ENCODE measurements at regions not wholly inside any gene's neighbourhood (a gene's known extent, or its start where the extent isn't known, plus 50 kb on each side); places are given as distances from the start of the nearest gene placed in this dataset.
"Not testable (repeated sequence)": the region's sequence is repeated elsewhere in the genome, so short reads cannot be mapped to it uniquely, and the experiment has no call there.

- no peak for DNase-seq
Observed at GRCh38 chr7:68733219-68734153, 864.8 kb upstream of the AUTS2 start.

GRCh38 chr7:68734431-68734830 lies 863.8 kb upstream of the AUTS2 start:
- no peak for DNase-seq

- no peak for DNase-seq
Observed at GRCh38 chr7:68739306-68739705, 859.0 kb upstream of the AUTS2 start.

- DNase-seq = no peak
Observed at GRCh38 chr7:68744036-68744435, 854.2 kb upstream of the AUTS2 start.

- DNase-seq = no peak
Observed at GRCh38 chr7:68748934-68749900, 849.1 kb upstream of the AUTS2 start.

- no peak for DNase-seq
Observed at GRCh38 chr7:68752485-68753178, 845.6 kb upstream of the AUTS2 start.

- no peak for DNase-seq
Observed at GRCh38 chr7:68754414-68754813, 843.9 kb upstream of the AUTS2 start.

- DNase-seq = no peak
Observed at GRCh38 chr7:68756986-68757495, 841.2 kb upstream of the AUTS2 start.

- DNase-seq = no peak
Observed at GRCh38 chr7:68760556-68760955, 837.7 kb upstream of the AUTS2 start.

- DNase-seq = no peak
Observed at GRCh38 chr7:68767462-68767861, 830.8 kb upstream of the AUTS2 start.

- DNase-seq = no peak
Observed at GRCh38 chr7:68770649-68771048, 827.6 kb upstream of the AUTS2 start.

GRCh38 chr7:68776326-68776725 lies 821.9 kb upstream of the AUTS2 start:
- DNase-seq = no peak

- no peak for DNase-seq
Observed at GRCh38 chr7:68783684-68784083, 814.6 kb upstream of the AUTS2 start.

GRCh38 chr7:68785036-68785435 lies 813.2 kb upstream of the AUTS2 start:
- DNase-seq = no peak

- DNase-seq = no peak
Observed at GRCh38 chr7:68787566-68787965, 810.7 kb upstream of the AUTS2 start.

GRCh38 chr7:68788529-68788928 lies 809.7 kb upstream of the AUTS2 start:
- DNase-seq = not testable (repeated sequence)

- DNase-seq = no peak
Observed at GRCh38 chr7:68789597-68789996, 808.7 kb upstream of the AUTS2 start.

- no peak for DNase-seq
Observed at GRCh38 chr7:68792351-68792750, 805.9 kb upstream of the AUTS2 start.

- no peak for DNase-seq
Observed at GRCh38 chr7:68793513-68793912, 804.8 kb upstream of the AUTS2 start.

- no peak for DNase-seq
Observed at GRCh38 chr7:68800316-68800715, 798.0 kb upstream of the AUTS2 start.

- no peak for DNase-seq
Observed at GRCh38 chr7:68805159-68805558, 793.1 kb upstream of the AUTS2 start.

- DNase-seq = no peak
Observed at GRCh38 chr7:68807666-68808065, 790.6 kb upstream of the AUTS2 start.
